HG03175 (cell line): ENCODE measurements at regions not wholly inside any gene's neighbourhood (a gene's known extent, or its start where the extent isn't known, plus 50 kb on each side); places are given as distances from the start of the nearest gene placed in this dataset.

Experiments used
- ATAC-seq: cut with Tn5 transposase; IDR thresholded peaks from one replicate; pipeline ENCODE4 v1.9.1; 2021; ENCODE audit warnings: mild to moderate bottlenecking, moderate library complexity; ENCODE audit not compliant: unreplicated experiment

GRCh38 chr6:113644861-113645575 is 212.1 kb upstream of the MARCKS start:
- no peak for ATAC-seq

GRCh38 chr6:113645576-113645970 is 211.6 kb upstream of the MARCKS start:
- ATAC-seq, result no peak

DNA sequence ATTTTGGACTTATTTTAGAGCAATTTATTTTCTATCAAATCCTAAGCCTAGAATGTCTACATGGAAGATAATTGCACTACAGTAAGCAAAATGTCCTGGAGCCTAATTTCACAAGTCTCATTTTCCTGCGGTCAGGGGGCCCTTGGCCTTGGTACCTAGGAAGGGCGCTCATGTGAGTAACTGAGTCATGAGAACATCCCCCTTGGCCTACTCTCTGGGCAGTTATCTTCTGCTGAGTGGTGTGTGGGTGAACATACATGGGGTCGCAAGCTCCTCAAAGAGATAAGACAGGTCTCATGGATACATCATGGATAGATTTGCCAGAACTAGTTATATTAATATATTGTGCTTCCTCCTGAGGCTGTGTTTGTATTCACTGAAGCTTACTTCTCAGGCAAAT is 211.2 kb upstream of the MARCKS start:
- ATAC-seq, result no peak

DNA sequence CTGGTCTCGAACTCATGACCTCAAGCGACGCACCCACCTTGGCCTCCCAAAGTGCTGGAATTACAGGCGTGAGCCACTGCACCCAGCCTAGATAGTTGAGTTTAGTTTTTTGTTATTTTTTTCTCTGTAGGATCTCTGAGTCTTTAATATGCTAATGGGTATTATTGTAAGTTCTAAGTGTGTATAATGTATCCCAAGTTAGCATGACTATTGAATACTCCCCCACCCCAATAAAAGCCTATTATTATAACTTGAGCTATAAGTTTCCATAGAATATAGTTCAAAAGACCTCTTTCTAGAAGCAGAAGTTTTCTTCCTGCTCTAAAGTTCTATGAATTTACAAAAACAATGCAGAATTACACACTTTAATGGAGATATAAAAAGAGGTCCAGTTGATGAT is 210.4 kb upstream of the MARCKS start:
- ATAC-seq, result no peak

DNA sequence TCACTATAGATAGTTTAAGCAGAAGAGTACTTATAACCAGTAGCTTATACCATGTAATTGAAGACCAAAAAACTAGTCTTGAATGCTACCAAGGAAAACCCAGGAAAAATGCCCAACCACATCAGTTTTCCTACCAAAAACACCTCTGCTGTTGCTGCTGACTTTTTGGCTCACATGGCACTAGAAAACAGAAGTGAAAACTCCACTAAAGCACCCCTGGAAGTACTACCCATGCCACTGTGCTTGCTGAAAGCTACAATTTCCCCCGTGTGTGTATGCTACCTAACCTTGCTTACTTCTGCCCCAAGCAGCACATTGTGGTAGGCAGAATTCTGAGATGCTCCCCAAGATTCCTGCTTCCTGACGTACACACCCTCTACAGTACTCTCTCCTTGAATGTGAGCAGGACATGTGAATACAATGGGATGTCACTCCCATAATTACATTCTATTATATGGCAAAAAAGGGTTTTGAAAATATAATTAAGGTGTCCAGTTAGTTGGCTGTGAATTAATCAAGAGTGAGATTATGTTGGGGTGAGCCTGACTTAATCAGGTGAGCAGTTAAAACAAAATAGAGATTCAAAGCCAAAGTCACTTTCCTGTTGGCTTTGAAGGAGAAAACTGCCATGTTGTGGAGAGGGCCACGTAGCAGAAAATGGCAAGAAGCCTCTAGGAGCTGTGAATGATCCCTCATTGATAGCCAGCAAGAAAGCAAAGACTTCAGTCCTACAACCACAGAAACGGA is 209.8 kb upstream of the MARCKS start:
- ATAC-seq, result no peak

DNA sequence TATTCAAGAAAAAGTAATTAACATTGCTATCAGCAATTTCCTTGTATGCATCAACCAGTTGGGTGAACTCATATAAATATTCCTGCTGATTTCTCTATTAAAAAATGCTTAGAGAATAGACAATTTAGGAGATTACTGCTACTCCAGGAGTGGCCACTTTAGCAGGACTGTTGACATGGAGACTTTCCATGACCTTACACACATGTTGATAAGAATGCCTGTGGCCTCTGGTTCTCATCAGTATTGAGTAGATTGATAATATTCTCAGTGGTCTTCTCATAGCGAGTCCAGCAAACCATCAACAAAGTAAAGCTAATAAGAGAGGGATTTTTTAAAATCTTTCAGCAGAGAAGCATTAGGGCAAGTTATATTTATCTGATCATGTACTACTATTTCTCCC is 208.4 kb upstream of the MARCKS start:
- no peak for ATAC-seq

GRCh38 chr6:113649276-113649675 is 207.9 kb upstream of the MARCKS start:
- no peak for ATAC-seq

DNA sequence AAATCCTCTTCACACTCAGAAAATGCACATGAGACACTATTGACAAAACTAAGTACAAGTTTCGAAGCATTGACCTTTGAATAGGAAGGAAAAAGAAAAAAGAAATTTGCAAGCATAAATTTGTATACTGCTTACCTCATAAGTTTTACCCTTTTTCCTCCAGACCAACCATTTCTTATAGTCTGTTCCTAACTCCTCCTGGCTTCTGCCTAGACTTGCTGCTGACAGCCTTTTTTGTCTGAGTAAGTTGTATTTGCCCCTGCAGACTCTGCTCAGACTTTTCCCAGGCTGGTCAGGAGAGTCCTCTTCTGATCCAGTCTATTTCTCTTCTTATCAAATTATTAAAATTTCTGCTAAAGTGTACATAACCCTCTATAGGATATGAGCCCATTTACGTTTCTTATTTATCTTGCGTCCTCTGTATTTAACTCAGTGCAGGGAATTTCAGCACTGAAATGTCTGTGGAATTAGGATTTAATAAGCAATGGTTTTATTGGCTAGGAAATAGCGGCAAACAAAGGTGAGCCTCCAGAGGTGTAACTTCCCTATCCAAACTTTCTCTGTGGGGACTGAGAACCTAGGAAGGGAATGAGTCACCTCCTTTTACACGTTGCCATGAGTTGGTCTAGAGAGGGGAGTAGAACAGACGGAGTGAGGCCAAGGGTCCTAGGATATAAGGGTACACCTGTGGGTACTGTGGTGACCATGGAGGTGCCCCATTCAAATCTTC is 207.1 kb upstream of the MARCKS start:
- ATAC-seq, result no peak

GRCh38 chr6:113650610-113650979 is 206.6 kb upstream of the MARCKS start:
- ATAC-seq, result no peak

GRCh38 chr6:113651120-113651519 is 206.0 kb upstream of the MARCKS start:
- no peak for ATAC-seq

DNA sequence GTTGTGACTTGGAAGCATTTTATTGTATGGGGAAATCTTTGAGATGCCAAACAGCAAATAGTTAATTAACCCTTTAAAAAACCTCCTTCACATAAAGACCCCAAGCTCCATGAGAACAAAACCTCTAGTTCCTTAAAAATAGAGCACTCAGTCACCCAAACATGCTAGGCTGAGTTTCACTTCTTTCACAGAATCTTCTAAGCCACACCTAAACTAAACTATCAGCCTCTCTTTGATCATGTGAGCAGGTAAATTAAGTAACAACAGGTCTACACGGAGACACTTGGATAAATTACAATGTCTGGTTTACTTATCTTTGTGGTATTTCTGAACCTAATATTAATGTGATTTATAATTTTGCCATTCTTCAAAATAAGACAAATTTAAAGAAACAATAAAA is 205.2 kb upstream of the MARCKS start:
- no peak for ATAC-seq

GRCh38 chr6:113653275-113653674 is 203.9 kb upstream of the MARCKS start:
- peak; percentile 46 for ATAC-seq

DNA sequence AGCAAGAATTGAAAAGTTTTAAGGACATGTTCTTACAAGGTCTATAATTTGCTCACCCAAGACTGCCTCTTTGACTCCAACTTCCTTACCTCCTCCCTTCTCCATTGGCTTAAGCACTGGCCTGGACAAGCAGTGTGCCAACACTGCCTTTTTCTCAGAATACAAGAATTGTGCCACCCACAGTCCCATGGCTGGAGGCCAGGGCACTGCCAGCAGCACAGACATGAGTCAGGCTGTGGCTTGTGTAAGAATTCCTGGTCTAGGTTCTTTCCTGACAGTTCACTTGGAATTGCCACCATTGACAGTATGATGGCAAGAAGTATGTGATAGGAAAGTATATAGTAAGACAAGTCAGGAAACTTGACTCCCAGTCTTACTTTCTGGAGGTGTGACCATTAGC is 202.7 kb upstream of the MARCKS start:
- no peak for ATAC-seq

- no peak for ATAC-seq
Observed at GRCh38 chr6:113655761-113656160, 201.4 kb upstream of the MARCKS start.

- ATAC-seq, result no peak
Observed at GRCh38 chr6:113659762-113660404, 197.3 kb upstream of the MARCKS start.

GRCh38 chr6:113660819-113661218 is 196.3 kb upstream of the MARCKS start:
- ATAC-seq, result no peak

DNA sequence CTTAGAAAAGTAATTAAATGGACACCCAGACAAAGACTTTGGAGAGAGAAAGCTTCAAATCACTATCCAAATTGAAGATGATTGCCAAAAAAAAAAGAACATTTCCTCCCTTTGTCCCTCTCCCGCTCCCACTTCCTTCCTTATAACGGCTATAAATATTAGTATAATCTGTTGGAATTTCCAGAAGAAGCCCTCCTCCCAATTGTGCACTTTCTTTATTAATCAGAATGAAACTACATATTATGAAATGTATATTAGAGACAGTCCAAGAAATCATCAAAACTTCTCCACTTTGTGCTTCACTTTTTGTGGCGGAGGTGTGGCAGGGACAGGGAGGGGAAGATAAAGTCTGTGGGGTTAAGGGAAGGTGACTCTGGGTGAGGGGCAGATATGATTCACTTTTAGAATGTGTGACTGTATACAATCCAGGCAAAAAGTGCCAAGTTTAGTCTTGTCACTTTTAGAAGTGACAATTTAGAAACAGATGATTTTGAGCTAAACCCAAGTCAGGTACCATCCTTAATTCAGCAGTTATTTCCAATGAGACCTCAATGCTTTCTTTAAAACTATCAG is 195.0 kb upstream of the MARCKS start:
- ATAC-seq, result no peak

- peak; percentile 78 for ATAC-seq
Observed at GRCh38 chr6:113662688-113663333, 194.3 kb upstream of the MARCKS start.

GRCh38 chr6:113664909-113665308 is 192.2 kb upstream of the MARCKS start:
- no peak for ATAC-seq

GRCh38 chr6:113668641-113669408 is 188.3 kb upstream of the MARCKS start:
- peak; percentile 62 for ATAC-seq
